ENCODE measurements at regions not wholly inside any gene's neighbourhood (a gene's known extent, or its start where the extent isn't known, plus 50 kb on each side); places are given as distances from the start of the nearest gene placed in this dataset.

DNA sequence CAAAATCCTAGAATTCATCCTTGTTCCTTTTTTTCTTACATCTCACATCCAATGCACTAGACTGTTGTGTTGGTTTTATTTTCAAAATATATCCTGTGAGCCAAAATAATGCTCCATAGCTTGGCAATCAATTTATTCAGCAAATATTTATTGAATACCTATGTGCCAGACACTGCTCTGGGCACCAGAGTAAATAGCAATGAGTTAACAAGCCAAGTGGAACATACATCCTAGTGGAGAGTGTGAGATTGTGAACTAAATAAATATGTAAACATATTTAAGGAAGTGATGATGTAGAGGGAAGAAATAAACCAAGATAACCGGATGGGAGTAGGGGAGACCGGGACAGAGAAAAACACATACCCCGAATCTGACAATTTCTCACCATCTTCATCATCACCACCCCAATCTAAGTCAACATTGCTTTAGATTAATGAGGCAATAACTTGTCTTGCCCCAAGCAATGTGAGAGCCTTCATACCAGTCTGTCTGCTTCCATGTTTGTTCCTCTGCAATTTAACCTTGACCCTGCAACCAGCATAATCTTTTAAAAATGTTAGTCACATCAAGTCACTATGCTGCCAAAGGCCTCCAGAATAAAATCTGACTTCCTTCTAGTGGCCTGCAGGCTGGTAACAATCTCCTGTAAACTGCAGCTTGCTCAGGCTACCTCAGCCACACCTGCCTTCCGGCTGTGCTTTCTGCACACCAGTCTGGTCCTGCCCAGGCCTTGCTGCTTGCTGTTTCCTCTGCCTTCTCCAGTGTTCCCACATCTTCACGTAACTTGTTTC, 199.2 kb downstream of the DLEU7 start:
- TF ChIP-seq, protein P1, sequence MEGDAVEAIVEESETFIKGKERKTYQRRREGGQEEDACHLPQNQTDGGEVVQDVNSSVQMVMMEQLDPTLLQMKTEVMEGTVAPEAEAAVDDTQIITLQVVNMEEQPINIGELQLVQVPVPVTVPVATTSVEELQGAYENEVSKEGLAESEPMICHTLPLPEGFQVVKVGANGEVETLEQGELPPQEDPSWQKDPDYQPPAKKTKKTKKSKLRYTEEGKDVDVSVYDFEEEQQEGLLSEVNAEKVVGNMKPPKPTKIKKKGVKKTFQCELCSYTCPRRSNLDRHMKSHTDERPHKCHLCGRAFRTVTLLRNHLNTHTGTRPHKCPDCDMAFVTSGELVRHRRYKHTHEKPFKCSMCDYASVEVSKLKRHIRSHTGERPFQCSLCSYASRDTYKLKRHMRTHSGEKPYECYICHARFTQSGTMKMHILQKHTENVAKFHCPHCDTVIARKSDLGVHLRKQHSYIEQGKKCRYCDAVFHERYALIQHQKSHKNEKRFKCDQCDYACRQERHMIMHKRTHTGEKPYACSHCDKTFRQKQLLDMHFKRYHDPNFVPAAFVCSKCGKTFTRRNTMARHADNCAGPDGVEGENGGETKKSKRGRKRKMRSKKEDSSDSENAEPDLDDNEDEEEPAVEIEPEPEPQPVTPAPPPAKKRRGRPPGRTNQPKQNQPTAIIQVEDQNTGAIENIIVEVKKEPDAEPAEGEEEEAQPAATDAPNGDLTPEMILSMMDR (conservative IDR thresholded peaks at IDR 0.05): 0 out of 2 replicates have a peak, but pooled peaks have one; percentile 26
- TF ChIP-seq EZH2 (IDR thresholded peaks at IDR 0.05; ENCODE audit: low read depth): no peak

All from PC-9 (cell line).